ENCODE measurements at regions not wholly inside any gene's neighbourhood (a gene's known extent, or its start where the extent isn't known, plus 50 kb on each side); places are given as distances from the start of the nearest gene placed in this dataset.
"Not testable (repeated sequence)": the region's sequence is repeated elsewhere in the genome, so short reads cannot be mapped to it uniquely, and the experiment has no call there.

GRCh38 chr17:22301353-22301745 lies 609.0 kb downstream of the KCNJ18 start:
- Histone ChIP-seq H3K9me3 (peaks cover 0 to 61% (median 11%) of the 10 kb centered on the region in 3 donors), H3K36me3 (no peaks in the 10 kb centered on the region), H3K27me3 (no peaks in the 10 kb centered on the region), H3K4me1 (no peaks in the 10 kb centered on the region), H3K27ac (no peak overlapping the region), H3K4me3 (no peak overlapping the region)
- TF ChIP-seq CTCF (IDR thresholded peaks at IDR 0.05) (no peak), POLR2A (IDR thresholded peaks at IDR 0.05) (no peak)
- intact Hi-C loops (cut with DNase I): no loop called here
- DNase-seq: no peak
- WGBS, 2 donors: 75 to 87% methylated on average over 7 to 18 of the region's 20 CpGs

- WGBS, 2 donors: 76 to 83% methylated on average over 9 to 11 of the region's 12 CpGs
- no peaks in the 10 kb centered on the region for H3K27me3 ChIP-seq
- TF ChIP-seq POLR2A (IDR thresholded peaks at IDR 0.05) (no peak), CTCF (IDR thresholded peaks at IDR 0.05) (no peak)
- H3K4me3 ChIP-seq: no peak overlapping the region
- peaks cover 0 to 64% (median 11%) of the 10 kb centered on the region in 3 donors for H3K9me3 ChIP-seq
- no peaks in the 10 kb centered on the region for H3K4me1 ChIP-seq
- DNase-seq: no peak
- H3K27ac ChIP-seq: no peak overlapping the region
- intact Hi-C loops (cut with DNase I): no loop called here
- H3K36me3 ChIP-seq: no peaks in the 10 kb centered on the region
Observed at GRCh38 chr17:22303096-22303495, 610.8 kb downstream of the KCNJ18 start.

GRCh38 chr17:22303865-22304264 lies 611.5 kb downstream of the KCNJ18 start:
- TF ChIP-seq POLR2A (IDR thresholded peaks at IDR 0.05): no peak
- WGBS, 2 donors: 78% methylated on average over 8 of the region's 12 CpGs; no CpG with 5 or more reads in 1 of the 2 donors
- H3K9me3 ChIP-seq: peaks cover 0 to 60% (median 11%) of the 10 kb centered on the region in 3 donors
- no peaks in the 10 kb centered on the region for H3K4me1 ChIP-seq
- no peak overlapping the region for H3K27ac ChIP-seq
- no peak for DNase-seq
- intact Hi-C loops (cut with DNase I): no loop called here
- H3K4me3 ChIP-seq: no peak overlapping the region
- no peaks in the 10 kb centered on the region for H3K36me3 ChIP-seq
- H3K27me3 ChIP-seq: no peaks in the 10 kb centered on the region

GRCh38 chr17:22304667-22305303 lies 612.5 kb downstream of the KCNJ18 start:
- no peak for DNase-seq

GRCh38 chr17:22305356-22306071 lies 613.2 kb downstream of the KCNJ18 start:
- Histone ChIP-seq H3K36me3 (no peaks in the 10 kb centered on the region), H3K4me3 (no peak overlapping the region), H3K4me1 (no peaks in the 10 kb centered on the region), H3K27me3 (no peaks in the 10 kb centered on the region), H3K9me3 (peaks cover 0 to 48% (median 4%) of the 10 kb centered on the region in 3 donors), H3K27ac (no peak overlapping the region)
- WGBS, 2 donors: 88 to 92% methylated on average over 21 of the region's 32 CpGs
- DNase-seq: no peak
- intact Hi-C loops (cut with DNase I): no loop called here
- no peak for TF ChIP-seq CTCF (IDR thresholded peaks at IDR 0.05)

More at GRCh38 chr17:22304667-22305303, 612.5 kb downstream of the KCNJ18 start:
- H3K9me3 ChIP-seq: peaks cover 0 to 55% (median 11%) of the 10 kb centered on the region in 3 donors
- no peaks in the 10 kb centered on the region for H3K27me3 ChIP-seq
- H3K36me3 ChIP-seq: no peaks in the 10 kb centered on the region
- 85 to 89% methylated on average over 26 to 30 of the region's 31 CpGs for WGBS, 2 donors
- H3K27ac ChIP-seq: no peak overlapping the region
- no peak overlapping the region for H3K4me3 ChIP-seq
- intact Hi-C loops (cut with DNase I): no loop called here
- TF ChIP-seq POLR2A (IDR thresholded peaks at IDR 0.05): no peak
- no peak for TF ChIP-seq CTCF (IDR thresholded peaks at IDR 0.05)
- no peaks in the 10 kb centered on the region for H3K4me1 ChIP-seq

- H3K4me1 ChIP-seq; H3K36me3 ChIP-seq; H3K4me3 ChIP-seq; H3K27me3 ChIP-seq; intact Hi-C loops (cut with DNase I); DNase-seq; H3K27ac ChIP-seq: not testable (repeated sequence)
- peaks cover 0 to 21% (median 0%) of the 10 kb centered on the region in 3 donors for H3K9me3 ChIP-seq
- 71 to 75% methylated on average over 7 of the region's 7 CpGs for WGBS, 2 donors
Observed at GRCh38 chr17:22310292-22310691, 618.0 kb downstream of the KCNJ18 start.

Measured in esophagus squamous epithelium (tissue), 5 donors.